Osteocyte (in vitro differentiated cells): ENCODE measurements at regions not wholly inside any gene's neighbourhood (a gene's known extent, or its start where the extent isn't known, plus 50 kb on each side); places are given as distances from the start of the nearest gene placed in this dataset.

ENCODE experiments used
- DNase-seq: peaks from one replicate; pipeline ENCODE4 v3.0.0; 2021; ENCODE audit warnings: mixed read lengths; ENCODE audit not compliant: unreplicated experiment; ENCODE audit errors: extremely low spot score
- H3K27ac Mint-ChIP-seq: one replicate; pipeline ENCODE4 v1.8.0; 2021; ENCODE audit warnings: mild to moderate bottlenecking, mixed read lengths; ENCODE audit not compliant: unreplicated experiment
- H3K27me3 Mint-ChIP-seq: one replicate; pipeline ENCODE4 v1.8.0; 2021; ENCODE audit warnings: mixed read lengths; ENCODE audit not compliant: unreplicated experiment
- H3K36me3 Mint-ChIP-seq: one replicate; pipeline ENCODE4 v1.8.0; 2021; ENCODE audit warnings: mixed read lengths; ENCODE audit not compliant: unreplicated experiment
- H3K4me1 Mint-ChIP-seq: one replicate; pipeline ENCODE4 v1.8.0; 2021; ENCODE audit warnings: mixed read lengths; ENCODE audit not compliant: unreplicated experiment
- H3K4me3 Mint-ChIP-seq: one replicate; pipeline ENCODE4 v1.8.0; 2021; ENCODE audit warnings: mild to moderate bottlenecking, moderate library complexity, mixed read lengths; ENCODE audit not compliant: unreplicated experiment
- H3K9me3 Mint-ChIP-seq: one replicate; pipeline ENCODE4 v1.8.0; 2021; ENCODE audit warnings: mixed read lengths; ENCODE audit not compliant: unreplicated experiment
- CTCF ChIP-seq: fragments of 200-600 bp; sonication (generic); IDR thresholded peaks from 2 replicates; pipeline ENCODE4 v1.5.0; 2021; ENCODE audit warnings: antibody characterized with exemption, mild to moderate bottlenecking, moderate library complexity

DNA sequence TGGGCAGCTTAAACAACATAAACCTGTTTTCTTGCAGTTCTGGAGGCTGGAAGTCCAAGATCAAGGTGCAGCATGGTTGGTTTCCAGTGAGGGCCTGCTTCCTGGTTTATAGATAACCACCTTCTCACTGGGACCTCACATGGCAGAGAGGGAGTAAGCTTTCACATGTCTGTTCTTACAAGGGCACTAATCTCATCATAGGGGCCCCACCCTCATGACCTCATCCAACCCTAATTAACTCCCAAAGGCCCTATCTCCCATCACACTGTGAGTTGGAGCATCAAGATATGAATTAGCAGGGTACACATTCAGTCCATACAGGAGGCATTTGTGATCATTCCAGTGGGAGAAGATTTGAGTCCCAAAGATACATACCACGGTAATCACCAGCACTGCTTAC lies 50.5 kb upstream of the GRIN2A start:
- Mint-ChIP-seq H3K27me3 (no peaks in the 10 kb centered on the region), H3K27ac (no peak overlapping the region)

DNA sequence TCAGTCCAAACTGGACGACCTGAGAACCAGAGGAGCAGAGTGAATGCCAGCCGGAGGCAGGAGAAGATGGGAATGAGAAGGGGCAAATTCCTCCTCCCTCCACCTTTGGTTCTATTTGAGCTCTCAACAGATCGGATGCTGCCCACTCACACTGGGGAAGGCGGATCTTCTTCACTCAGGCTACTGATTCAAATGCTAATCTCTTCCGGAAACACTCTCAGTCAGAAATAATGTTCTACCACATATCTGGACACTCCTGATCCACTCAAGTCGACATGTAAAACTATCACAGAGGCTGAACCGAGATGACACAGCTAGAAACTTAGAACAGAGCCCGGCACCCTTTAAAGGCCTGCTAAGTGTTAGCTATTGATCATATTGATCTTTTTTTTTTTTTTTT lies 57.4 kb upstream of the GRIN2A start:
- Mint-ChIP-seq H3K4me3 (no peak overlapping the region), H3K9me3 (peaks cover 9% of the 10 kb centered on the region), H3K27ac (no peak overlapping the region), H3K27me3 (no peaks in the 10 kb centered on the region), H3K4me1 (no peaks in the 10 kb centered on the region), H3K36me3 (no peaks in the 10 kb centered on the region)
- no peak for TF ChIP-seq CTCF
- no peak for DNase-seq

More for the DNA sequence above, 50.5 kb upstream of the GRIN2A start:
- peaks cover 28% of the 10 kb centered on the region for H3K9me3 Mint-ChIP-seq
- no peak overlapping the region for H3K4me3 Mint-ChIP-seq
- no peaks in the 10 kb centered on the region for H3K36me3 Mint-ChIP-seq
- no peak for DNase-seq
- H3K4me1 Mint-ChIP-seq, result no peaks in the 10 kb centered on the region
- no peak for TF ChIP-seq CTCF

DNA sequence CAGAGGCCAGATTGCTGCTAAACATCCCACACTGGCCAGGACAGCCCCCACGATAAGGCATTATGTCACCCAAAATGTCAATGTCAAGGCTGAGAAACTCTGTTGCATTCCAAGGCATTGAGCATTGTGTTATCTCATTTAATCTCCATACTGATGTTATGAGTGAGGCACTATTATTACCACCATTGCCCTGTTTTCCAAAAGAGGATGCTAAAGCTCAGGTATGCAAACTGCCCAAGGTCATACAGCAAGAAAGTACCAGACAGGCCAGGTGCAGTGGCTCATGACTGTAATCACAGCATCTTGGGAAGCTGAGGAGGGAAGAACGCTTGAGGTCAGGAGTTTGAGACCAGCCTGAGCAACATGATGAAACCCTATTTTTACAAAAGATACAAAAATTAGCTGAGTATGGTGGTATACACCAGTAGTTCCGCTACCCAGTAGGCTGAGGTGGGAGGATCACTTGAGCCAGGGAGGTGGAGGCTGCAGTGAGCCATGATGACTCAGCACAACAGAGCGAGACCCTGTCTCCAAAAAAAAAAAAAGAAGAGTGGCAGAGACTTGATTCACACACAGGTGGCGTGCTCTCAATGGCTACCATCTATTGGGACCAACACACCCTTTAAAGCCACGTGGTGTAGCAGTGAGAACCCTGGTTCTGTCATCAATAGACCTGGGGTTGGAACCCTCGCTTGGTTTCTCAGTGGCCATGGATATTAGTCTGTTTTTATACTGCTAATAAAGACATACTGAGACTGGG lies 58.8 kb upstream of the GRIN2A start:
- H3K9me3 Mint-ChIP-seq, result peaks cover 9% of the 10 kb centered on the region
- H3K4me3 Mint-ChIP-seq, result no peak overlapping the region
- no peak overlapping the region for H3K27ac Mint-ChIP-seq
- no peaks in the 10 kb centered on the region for H3K27me3 Mint-ChIP-seq
- no peak for TF ChIP-seq CTCF
- no peak for DNase-seq
- no peaks in the 10 kb centered on the region for H3K36me3 Mint-ChIP-seq
- no peaks in the 10 kb centered on the region for H3K4me1 Mint-ChIP-seq

GRCh38 chr16:10242097-10242496 lies 59.9 kb upstream of the GRIN2A start:
- no peaks in the 10 kb centered on the region for H3K36me3 Mint-ChIP-seq
- H3K27me3 Mint-ChIP-seq, result no peaks in the 10 kb centered on the region
- peaks cover 9% of the 10 kb centered on the region for H3K9me3 Mint-ChIP-seq
- H3K4me3 Mint-ChIP-seq, result no peak overlapping the region
- no peaks in the 10 kb centered on the region for H3K4me1 Mint-ChIP-seq
- TF ChIP-seq CTCF, result no peak
- no peak for DNase-seq
- H3K27ac Mint-ChIP-seq, result no peak overlapping the region

DNA sequence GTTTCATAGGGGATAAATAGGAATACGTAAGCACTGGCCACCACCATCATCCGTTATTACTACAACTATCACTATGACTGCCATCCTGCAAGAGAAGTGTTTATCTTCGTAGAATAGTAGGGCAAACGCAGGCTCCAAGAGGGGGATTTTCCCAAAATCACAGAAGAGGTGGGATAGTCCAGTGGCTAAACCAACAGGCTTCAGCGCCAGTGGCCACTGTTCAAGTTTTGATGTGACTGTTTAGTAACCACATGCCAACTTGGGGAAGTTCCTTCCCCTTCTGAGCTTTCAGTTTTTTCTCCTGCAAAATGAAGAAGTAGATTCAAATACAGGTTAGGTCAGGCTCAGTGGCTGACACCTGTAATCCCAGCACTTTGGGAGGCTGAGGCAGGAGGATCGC lies 60.7 kb upstream of the GRIN2A start:
- Mint-ChIP-seq H3K27ac (no peak overlapping the region), H3K4me1 (no peaks in the 10 kb centered on the region), H3K27me3 (no peaks in the 10 kb centered on the region), H3K9me3 (peaks cover 6% of the 10 kb centered on the region), H3K36me3 (no peaks in the 10 kb centered on the region), H3K4me3 (no peak overlapping the region)
- DNase-seq, result no peak
- TF ChIP-seq CTCF, result no peak
